ENCODE measurements at regions not wholly inside any gene's neighbourhood (a gene's known extent, or its start where the extent isn't known, plus 50 kb on each side); places are given as distances from the start of the nearest gene placed in this dataset.
A peak's percentile ranks its signal among the peaks of the same experiment; 100 is the strongest.

GRCh38 chr5:173498286-173498685 is 118.2 kb downstream of the BOD1 start:
- peak in 5 of 8 experiments; percentile 25 to 82 (median 42) for ATAC-seq (replicated peaks in 6 of 8)
- 0 to 88% (median 77%) methylated on average over 2 to 9 of the region's 9 CpGs for WGBS, 10 experiments
- H3K27ac ChIP-seq, result no peak overlapping the region
- peaks cover 0 to 11% of the 10 kb centered on the region in 2 donors for H3K4me1 ChIP-seq (replicated peaks in 1 of 2)
- H3K4me3 ChIP-seq, result no peak overlapping the region
- in situ Hi-C loops (cut with MboI; ENCODE audit: low pct_unique_long_range_greater_than_20kb in 2 of 9, low sequenced_read_pairs in 9 of 9, unreplicated experiment in 9 of 9), result no loop called here

GRCh38 chr5:173497685-173498084 is 118.8 kb downstream of the BOD1 start:
- 20 to 100% (median 86%) methylated on average over 1 to 7 of the region's 12 CpGs; no CpG with 5 or more reads in 3 of the 10 experiments for WGBS, 10 experiments
- in situ Hi-C loops (cut with MboI; ENCODE audit: low pct_unique_long_range_greater_than_20kb in 2 of 9, low sequenced_read_pairs in 9 of 9, unreplicated experiment in 9 of 9), result no loop called here
- Histone ChIP-seq H3K4me3 (no peak overlapping the region), H3K27ac (no peak overlapping the region), H3K4me1 (replicated peaks in 1 of 2) (peaks cover 0 to 11% of the 10 kb centered on the region in 2 donors)
- ATAC-seq (replicated peaks in 6 of 8), result peak in 1 of 8 experiments; percentile 7

GRCh38 chr5:173496883-173497255 is 119.6 kb downstream of the BOD1 start:
- H3K4me3 ChIP-seq, result no peak overlapping the region
- H3K4me1 ChIP-seq (replicated peaks in 1 of 2), result peaks cover 0 to 11% of the 10 kb centered on the region in 2 donors
- ATAC-seq (replicated peaks in 6 of 8), result no peak
- in situ Hi-C loops (cut with MboI; ENCODE audit: low pct_unique_long_range_greater_than_20kb in 2 of 9, low sequenced_read_pairs in 9 of 9, unreplicated experiment in 9 of 9), result no loop called here
- H3K27ac ChIP-seq, result no peak overlapping the region
- 71 to 100% (median 87%) methylated on average over 1 to 5 of the region's 6 CpGs; no CpG with 5 or more reads in 2 of the 10 experiments for WGBS, 10 experiments

- WGBS, 10 experiments, result 35 to 90% (median 63%) methylated on average over 3 to 8 of the region's 9 CpGs
- in situ Hi-C loops (cut with MboI; ENCODE audit: low pct_unique_long_range_greater_than_20kb in 2 of 9, low sequenced_read_pairs in 9 of 9, unreplicated experiment in 9 of 9), result no loop called here
- no peak for ATAC-seq (replicated peaks in 6 of 8)
- Histone ChIP-seq H3K4me1 (replicated peaks in 1 of 2) (peaks cover 0 to 11% of the 10 kb centered on the region in 2 donors), H3K27ac (no peak overlapping the region), H3K4me3 (no peak overlapping the region)
These were observed 120.1 kb downstream of the BOD1 start for GRCh38 chr5:173496129-173496882.

- in situ Hi-C loops (cut with MboI; ENCODE audit: low pct_unique_long_range_greater_than_20kb in 2 of 9, low sequenced_read_pairs in 9 of 9, unreplicated experiment in 9 of 9), result no loop called here
- no peak for ATAC-seq (replicated peaks in 6 of 8)
- Histone ChIP-seq H3K4me3 (no peak overlapping the region), H3K4me1 (replicated peaks in 1 of 2) (peaks cover 0 to 11% of the 10 kb centered on the region in 2 donors), H3K27ac (no peak overlapping the region)
- WGBS, 10 experiments, result 8 to 100% (median 80%) methylated on average over 1 to 3 of the region's 3 CpGs; no CpG with 5 or more reads in 1 of the 10 experiments
These were observed 121.1 kb downstream of the BOD1 start for GRCh38 chr5:173495225-173495904.

- in situ Hi-C loops (cut with MboI; ENCODE audit: low pct_unique_long_range_greater_than_20kb in 2 of 9, low sequenced_read_pairs in 9 of 9, unreplicated experiment in 9 of 9), result no loop called here
- Histone ChIP-seq H3K27ac (no peak overlapping the region), H3K4me1 (replicated peaks in 1 of 2) (peaks cover 0 to 11% of the 10 kb centered on the region in 2 donors), H3K4me3 (no peak overlapping the region)
- 17 to 100% (median 43%) methylated on average over 1 of the region's 2 CpGs; no CpG with 5 or more reads in 5 of the 10 experiments for WGBS, 10 experiments
- no peak for ATAC-seq (replicated peaks in 6 of 8)
These were observed 122.0 kb downstream of the BOD1 start for GRCh38 chr5:173494446-173494845.

- no peak for ATAC-seq (replicated peaks in 6 of 8)
- peaks cover 0 to 6% of the 10 kb centered on the region in 2 donors for H3K4me1 ChIP-seq (replicated peaks in 1 of 2)
- WGBS, 10 experiments, result 20 to 83% (median 60%) methylated on average over 1 to 5 of the region's 6 CpGs; no CpG with 5 or more reads in 3 of the 10 experiments
- no peak overlapping the region for H3K4me3 ChIP-seq
- H3K27ac ChIP-seq, result no peak overlapping the region
- in situ Hi-C loops (cut with MboI; ENCODE audit: low pct_unique_long_range_greater_than_20kb in 2 of 9, low sequenced_read_pairs in 9 of 9, unreplicated experiment in 9 of 9), result no loop called here
These were observed 122.6 kb downstream of the BOD1 start for GRCh38 chr5:173493846-173494245.

GRCh38 chr5:173493040-173493439 is 123.4 kb downstream of the BOD1 start:
- Histone ChIP-seq H3K4me1 (replicated peaks in 1 of 2) (no peaks in the 10 kb centered on the region), H3K4me3 (no peak overlapping the region), H3K27ac (no peak overlapping the region)
- ATAC-seq (replicated peaks in 6 of 8), result no peak
- WGBS, 10 experiments, result 0 to 100% (median 34%) methylated on average over 1 to 2 of the region's 2 CpGs; no CpG with 5 or more reads in 4 of the 10 experiments
- in situ Hi-C loops (cut with MboI; ENCODE audit: low pct_unique_long_range_greater_than_20kb in 2 of 9, low sequenced_read_pairs in 9 of 9, unreplicated experiment in 9 of 9), result no loop called here

GRCh38 chr5:173490681-173491080 is 125.8 kb downstream of the BOD1 start:
- Histone ChIP-seq H3K4me1 (replicated peaks in 1 of 2) (no peaks in the 10 kb centered on the region), H3K27ac (no peak overlapping the region), H3K4me3 (no peak overlapping the region)
- ATAC-seq (replicated peaks in 6 of 8), result no peak
- WGBS, 10 experiments, result 69 to 100% methylated on average over 1 of the region's 1 CpG; no CpG with 5 or more reads in 8 of the 10 experiments
- in situ Hi-C loops (cut with MboI; ENCODE audit: low pct_unique_long_range_greater_than_20kb in 2 of 9, low sequenced_read_pairs in 9 of 9, unreplicated experiment in 9 of 9), result no loop called here

- H3K27ac ChIP-seq, result no peak overlapping the region
- in situ Hi-C loops (cut with MboI; ENCODE audit: low pct_unique_long_range_greater_than_20kb in 2 of 9, low sequenced_read_pairs in 9 of 9, unreplicated experiment in 9 of 9), result no loop called here
- no peak for ATAC-seq (replicated peaks in 6 of 8)
- H3K4me3 ChIP-seq, result no peak overlapping the region
- no peaks in the 10 kb centered on the region for H3K4me1 ChIP-seq (replicated peaks in 1 of 2)
- 67 to 100% (median 76%) methylated on average over 2 to 5 of the region's 5 CpGs; no CpG with 5 or more reads in 5 of the 10 experiments for WGBS, 10 experiments
These were observed 128.3 kb downstream of the BOD1 start for GRCh38 chr5:173488144-173488543.

GRCh38 chr5:173487300-173487699 is 129.2 kb downstream of the BOD1 start:
- ATAC-seq (replicated peaks in 6 of 8), result peak in 1 of 8 experiments; percentile 83
- no peak overlapping the region for H3K4me3 ChIP-seq
- WGBS, 10 experiments, result 14 to 60% (median 50%) methylated on average over 1 of the region's 1 CpG; no CpG with 5 or more reads in 5 of the 10 experiments
- in situ Hi-C loops (cut with MboI; ENCODE audit: low pct_unique_long_range_greater_than_20kb in 2 of 9, low sequenced_read_pairs in 9 of 9, unreplicated experiment in 9 of 9), result no loop called here
- H3K4me1 ChIP-seq (replicated peaks in 1 of 2), result no peaks in the 10 kb centered on the region
- H3K27ac ChIP-seq, result no peak overlapping the region

- in situ Hi-C loops (cut with MboI; ENCODE audit: low pct_unique_long_range_greater_than_20kb in 2 of 9, low sequenced_read_pairs in 9 of 9, unreplicated experiment in 9 of 9), result no loop called here
- ATAC-seq (replicated peaks in 6 of 8), result no peak
- no peaks in the 10 kb centered on the region for H3K4me1 ChIP-seq (replicated peaks in 1 of 2)
- 19 to 81% (median 57%) methylated on average over 2 to 5 of the region's 6 CpGs; no CpG with 5 or more reads in 2 of the 10 experiments for WGBS, 10 experiments
- H3K4me3 ChIP-seq, result no peak overlapping the region
- no peak overlapping the region for H3K27ac ChIP-seq
These were observed 129.9 kb downstream of the BOD1 start for GRCh38 chr5:173486355-173487225.

GRCh38 chr5:173484569-173484968 is 131.9 kb downstream of the BOD1 start:
- no peaks in the 10 kb centered on the region for H3K4me1 ChIP-seq (replicated peaks in 1 of 2)
- no peak overlapping the region for H3K27ac ChIP-seq
- no peak for ATAC-seq (replicated peaks in 6 of 8)
- in situ Hi-C loops (cut with MboI; ENCODE audit: low pct_unique_long_range_greater_than_20kb in 2 of 9, low sequenced_read_pairs in 9 of 9, unreplicated experiment in 9 of 9), result no loop called here
- WGBS, 10 experiments, result 55 to 92% (median 80%) methylated on average over 1 to 8 of the region's 10 CpGs
- no peak overlapping the region for H3K4me3 ChIP-seq
